HCT116 (cell line): ENCODE measurements at regions not wholly inside any gene's neighbourhood (a gene's known extent, or its start where the extent isn't known, plus 50 kb on each side); places are given as distances from the start of the nearest gene placed in this dataset.

Experiments
- ATF3 ChIP-seq: IDR thresholded peaks from 2 replicates; pipeline ENCODE4 v1.6.1; 2012
- CBX3 ChIP-seq: IDR thresholded peaks from 2 replicates; pipeline ENCODE4 v1.6.1; 2012; ENCODE audit warnings: low read depth
- CEBPB ChIP-seq: IDR thresholded peaks from 2 replicates; pipeline ENCODE4 v1.6.1; 2012; ENCODE audit warnings: low read depth
- CTCF ChIP-seq, 3 experiments: fragments of 200-600 bp in 1 of 3; sonication (generic) in 1 of 3; IDR thresholded peaks in 2 of 3; conservative IDR thresholded peaks in 1 of 3; 2 replicates each; pipeline ENCODE4 v1.5.1; 2012 to 2017; ENCODE audit warnings: low read depth in 2 of 3, low read length in 2 of 3, antibody characterized with exemption in 1 of 3, borderline replicate concordance in 1 of 3, control low read depth in 1 of 3, mild to moderate bottlenecking in 1 of 3, mixed read lengths in 1 of 3, mixed run types in 1 of 3, moderate library complexity in 1 of 3; ENCODE audit not compliant: insufficient read depth in 1 of 3
- ELF1 ChIP-seq: IDR thresholded peaks from 2 replicates; pipeline ENCODE4 v1.6.1; 2012; ENCODE audit warnings: low read depth, borderline replicate concordance
- EZH2 ChIP-seq: fragments of 200-600 bp; sonication (generic); IDR thresholded peaks from 2 replicates; pipeline ENCODE4 v1.6.1; 2017; ENCODE audit warnings: antibody characterized with exemption, mixed run types
- MAX ChIP-seq: IDR thresholded peaks from 2 replicates; pipeline ENCODE4 v1.6.1; 2012
- POLR2A ChIP-seq: IDR thresholded peaks from 2 replicates; pipeline ENCODE4 v1.7.0; 2011; ENCODE audit warnings: borderline replicate concordance; ENCODE audit not compliant: insufficient read depth, insufficient read length; ENCODE audit errors: extremely low read depth
- POLR2AphosphoS5 ChIP-seq: IDR thresholded peaks from 2 replicates; pipeline ENCODE4 v1.6.1; 2011; ENCODE audit warnings: mild to moderate bottlenecking, low read depth, low read length, moderate library complexity
- REST ChIP-seq: IDR thresholded peaks from 2 replicates; pipeline ENCODE4 v1.6.1; 2012; ENCODE audit warnings: low read depth
- ZBTB33 ChIP-seq: IDR thresholded peaks from 2 replicates; pipeline ENCODE4 v1.6.1; 2011; ENCODE audit warnings: mild to moderate bottlenecking, low read length, moderate library complexity; ENCODE audit not compliant: insufficient replicate concordance; ENCODE audit errors: extremely low read depth
- ZNF274 ChIP-seq: fragments of 200-500 bp; sonication (Bioruptor generic); IDR thresholded peaks from 2 replicates; pipeline ENCODE4 v1.6.1; 2014; ENCODE audit warnings: mild to moderate bottlenecking, low read depth, low read length, inconsistent platforms

GRCh38 chr5:118529361-118530144 lies 458.8 kb downstream of the DTWD2 start:
- no peak for TF ChIP-seq ZNF274
- TF ChIP-seq REST: no peak
- TF ChIP-seq CTCF (IDR thresholded peaks at IDR 0.05 in 2 of 3, conservative IDR thresholded peaks at IDR 0.05 in 1 of 3; ENCODE audit: borderline replicate concordance in 1 of 3, insufficient read depth in 1 of 3, low read depth in 2 of 3, low read length in 2 of 3): no peak
- TF ChIP-seq EZH2: no peak
- no peak for TF ChIP-seq CBX3
- TF ChIP-seq ELF1: no peak
- TF ChIP-seq MAX: no peak
- no peak for TF ChIP-seq ZBTB33
- no peak for TF ChIP-seq POLR2A
- no peak for TF ChIP-seq CEBPB
- no peak for TF ChIP-seq ATF3
- TF ChIP-seq POLR2AphosphoS5: no peak
